PC-3 (cell line): ENCODE measurements at regions not wholly inside any gene's neighbourhood (a gene's known extent, or its start where the extent isn't known, plus 50 kb on each side); places are given as distances from the start of the nearest gene placed in this dataset.

ENCODE experiments used
- ATAC-seq: fragments of 200-7000 bp; cut with Tn5 transposase; 2 replicates; pipeline ENCODE4 v1.9.1; 2020; ENCODE audit warnings: mild to moderate bottlenecking, moderate library complexity
- BruUV-seq: library from RNA; stranded (reverse); fragments of 400-500 nt; replicated peaks from 2 replicates; lab custom pipeline; 2021; lab: Mats Ljungman, UMichigan
- CTCF ChIA-PET: fragments of 300-600 bp; sonication (Branson Sonifier 250); formaldehyde crosslinking; loops from one replicate; lab custom pipeline; 2022; ENCODE audit warnings: antibody characterized with exemption; lab: Charles Lee
- POLR2A ChIA-PET: fragments of 300-600 bp; sonication (Branson Sonifier 250); formaldehyde crosslinking; loops from one replicate; lab custom pipeline; 2022; ENCODE audit warnings: antibody characterized with exemption; ENCODE audit not compliant: unreplicated experiment; lab: Charles Lee
- DNase-seq: peaks from one replicate; pipeline ENCODE4 v3.0.0-alpha.2; 2015
- H2AFZ ChIP-seq: fragments of 300-600 bp; sonication (generic); 2 replicates; pipeline ENCODE4 v1.6.0; 2016; ENCODE audit warnings: antibody characterized with exemption, low read length
- H3F3A ChIP-seq: fragments of 300-600 bp; sonication (generic); one replicate; pipeline ENCODE4 v1.6.0; 2017; ENCODE audit warnings: antibody characterized with exemption, low read length, control low read depth, mild to moderate bottlenecking; ENCODE audit not compliant: unreplicated experiment
- H3K27ac ChIP-seq: fragments of 300-600 bp; sonication (generic); 2 replicates; pipeline ENCODE4 v1.5.1; 2016; ENCODE audit warnings: mild to moderate bottlenecking, low read length
- H3K27me3 ChIP-seq: fragments of 300-600 bp; sonication (generic); 2 replicates; pipeline ENCODE4 v1.6.1; 2016; ENCODE audit warnings: low read length, mixed read lengths
- H3K36me3 ChIP-seq: fragments of 300-600 bp; sonication (generic); 2 replicates; pipeline ENCODE4 v1.6.1; 2016; ENCODE audit warnings: low read depth, mixed run types, low read length, mixed read lengths
- H3K4me1 ChIP-seq: fragments of 300-600 bp; sonication (generic); 2 replicates; pipeline ENCODE4 v1.5.1; 2016; ENCODE audit warnings: low read length; ENCODE audit not compliant: insufficient read depth
- H3K4me2 ChIP-seq: fragments of 300-600 bp; sonication (generic); 2 replicates; pipeline ENCODE4 v1.6.0; 2016; ENCODE audit warnings: low read length
- H3K4me3 ChIP-seq: fragments of 300-600 bp; sonication (generic); 2 replicates; pipeline ENCODE4 v1.5.1; 2016; ENCODE audit warnings: mild to moderate bottlenecking, low read length, mixed read lengths
- H3K79me2 ChIP-seq: fragments of 300-600 bp; sonication (generic); 2 replicates; pipeline ENCODE4 v1.6.1; 2017; ENCODE audit warnings: low read length, mixed read lengths
- H3K9ac ChIP-seq: fragments of 300-600 bp; sonication (generic); 2 replicates; pipeline ENCODE4 v1.6.0; 2016; ENCODE audit warnings: mild to moderate bottlenecking, low read length
- H3K9me2 ChIP-seq: fragments of 300-600 bp; sonication (generic); replicated peaks from 2 replicates; pipeline ENCODE4 v1.6.1; 2016; ENCODE audit warnings: mixed run types, low read length, mixed read lengths
- H3K9me3 ChIP-seq: fragments of 300-600 bp; sonication (generic); 2 replicates; pipeline ENCODE4 v1.6.1; 2016; ENCODE audit warnings: low read length, mixed read lengths
- H4K20me1 ChIP-seq: fragments of 300-600 bp; sonication (generic); 2 replicates; pipeline ENCODE4 v1.6.1; 2016; ENCODE audit warnings: low read length, mixed read lengths
- EZH2 ChIP-seq: fragments of 300-600 bp; sonication (generic); IDR thresholded peaks from one replicate; pipeline ENCODE4 v1.6.1; 2017; ENCODE audit warnings: antibody characterized with exemption, mild to moderate bottlenecking, low read length; ENCODE audit not compliant: unreplicated experiment
- EZH2phosphoT487 ChIP-seq: fragments of 300-600 bp; sonication (generic); IDR thresholded peaks from 2 replicates; pipeline ENCODE4 v1.6.1; 2018; ENCODE audit warnings: mild to moderate bottlenecking, antibody characterized with exemption, low read length, borderline replicate concordance
- intact Hi-C: fragments of 100-400 bp; cut with micrococcal nuclease; formaldehyde crosslinking; loops from 2 replicates; pipeline ENCODE4 v1.9.0; 2023
- TF ChIP-seq, protein P1 (sequence below): fragments of 300-600 bp; sonication (generic); conservative IDR thresholded peaks from 2 replicates; pipeline ENCODE4 v1.5.1; 2017; ENCODE audit warnings: antibody characterized with exemption, low read depth, mild to moderate bottlenecking, low read length

DNA sequence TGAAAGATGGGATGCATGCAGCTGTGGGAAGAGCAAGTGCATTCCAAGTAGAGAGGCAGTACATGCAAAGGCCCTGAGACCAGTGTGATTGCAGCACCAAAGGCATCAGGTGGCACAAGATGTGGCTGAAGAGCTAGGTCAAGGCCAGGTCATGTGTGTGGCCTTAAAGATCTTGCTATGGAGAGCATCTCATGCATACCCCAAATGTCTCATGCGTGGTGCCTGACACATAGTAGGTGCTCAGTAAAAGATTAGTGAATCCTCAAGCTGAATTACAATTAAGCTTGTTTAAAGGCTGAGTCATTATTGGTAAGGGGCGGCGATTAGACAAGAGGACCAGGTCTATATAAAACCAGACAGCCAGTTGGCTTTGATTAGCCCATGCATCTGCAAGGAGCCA lies 336.6 kb downstream of the FGFR2 start:
- ChIA-PET POLR2A (no interaction called here), CTCF (no interaction called here)
- Histone ChIP-seq H3F3A (no peaks in the 10 kb centered on the region), H3K27me3 (peaks cover 7% of the 10 kb centered on the region), H3K79me2 (no peaks in the 10 kb centered on the region), H3K4me2 (no peak overlapping the region), H3K9ac (no peak overlapping the region), H3K9me3 (no peaks in the 10 kb centered on the region), H2AFZ (no peak overlapping the region), H4K20me1 (no peaks in the 10 kb centered on the region), H3K4me1 (no peaks in the 10 kb centered on the region), H3K4me3 (no peak overlapping the region), H3K9me2 (no peaks in the 10 kb centered on the region), H3K27ac (no peak overlapping the region), H3K36me3 (no peaks in the 10 kb centered on the region)
- TF ChIP-seq, protein P1, sequence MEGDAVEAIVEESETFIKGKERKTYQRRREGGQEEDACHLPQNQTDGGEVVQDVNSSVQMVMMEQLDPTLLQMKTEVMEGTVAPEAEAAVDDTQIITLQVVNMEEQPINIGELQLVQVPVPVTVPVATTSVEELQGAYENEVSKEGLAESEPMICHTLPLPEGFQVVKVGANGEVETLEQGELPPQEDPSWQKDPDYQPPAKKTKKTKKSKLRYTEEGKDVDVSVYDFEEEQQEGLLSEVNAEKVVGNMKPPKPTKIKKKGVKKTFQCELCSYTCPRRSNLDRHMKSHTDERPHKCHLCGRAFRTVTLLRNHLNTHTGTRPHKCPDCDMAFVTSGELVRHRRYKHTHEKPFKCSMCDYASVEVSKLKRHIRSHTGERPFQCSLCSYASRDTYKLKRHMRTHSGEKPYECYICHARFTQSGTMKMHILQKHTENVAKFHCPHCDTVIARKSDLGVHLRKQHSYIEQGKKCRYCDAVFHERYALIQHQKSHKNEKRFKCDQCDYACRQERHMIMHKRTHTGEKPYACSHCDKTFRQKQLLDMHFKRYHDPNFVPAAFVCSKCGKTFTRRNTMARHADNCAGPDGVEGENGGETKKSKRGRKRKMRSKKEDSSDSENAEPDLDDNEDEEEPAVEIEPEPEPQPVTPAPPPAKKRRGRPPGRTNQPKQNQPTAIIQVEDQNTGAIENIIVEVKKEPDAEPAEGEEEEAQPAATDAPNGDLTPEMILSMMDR: no peak
- TF ChIP-seq EZH2phosphoT487: no peak
- intact Hi-C loops: no loop called here
- ATAC-seq: no peak
- no peak for DNase-seq
- BruUV-seq: no TSS peak

DNA sequence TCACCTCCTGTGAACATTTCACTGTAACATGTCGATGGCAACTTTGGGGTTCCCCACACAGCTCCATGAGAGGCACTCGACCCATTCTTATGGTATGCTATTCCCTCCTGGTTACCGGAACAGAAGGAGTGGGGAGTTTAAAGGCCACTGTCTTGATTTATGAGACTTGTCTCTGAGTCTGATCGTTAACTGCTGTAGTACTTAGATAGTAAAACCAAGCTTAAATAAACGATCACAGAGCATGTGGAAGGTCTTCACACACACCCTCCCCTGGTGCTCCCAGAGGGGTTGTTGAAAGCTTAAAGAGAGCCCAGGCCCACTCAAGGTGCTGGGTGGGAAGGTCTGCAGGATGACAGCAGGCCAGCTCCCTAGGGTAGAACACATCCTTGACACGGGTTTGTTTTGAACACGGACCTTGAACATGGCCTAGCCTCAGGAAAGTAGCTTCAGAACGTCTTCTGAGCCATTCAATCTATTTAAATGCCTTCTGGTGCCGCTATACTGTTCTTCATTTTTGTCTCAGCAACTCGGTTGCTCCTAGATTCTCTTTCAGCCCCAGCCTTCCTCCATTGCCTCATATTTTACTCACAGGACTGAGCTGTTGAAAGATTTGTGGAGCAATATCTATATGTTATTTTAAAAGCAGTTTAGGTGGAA lies 335.3 kb downstream of the FGFR2 start:
- no peak overlapping the region for H3K4me2 ChIP-seq
- intact Hi-C loops: no loop called here
- TF ChIP-seq EZH2 (no peak), EZH2phosphoT487 (no peak)
- TF ChIP-seq, protein P1: no peak
- H4K20me1 ChIP-seq: no peaks in the 10 kb centered on the region
- H3F3A ChIP-seq: no peaks in the 10 kb centered on the region
- POLR2A ChIA-PET: no interaction called here
- H3K9ac ChIP-seq: no peak overlapping the region
- no peaks in the 10 kb centered on the region for H3K4me1 ChIP-seq
- ATAC-seq (no peak), DNase-seq (no peak)
- no TSS peak for BruUV-seq
- peaks cover 15% of the 10 kb centered on the region for H3K27me3 ChIP-seq
- no peak overlapping the region for H2AFZ ChIP-seq
- H3K79me2 ChIP-seq: no peaks in the 10 kb centered on the region
- no peak overlapping the region for H3K4me3 ChIP-seq
- CTCF ChIA-PET: no interaction called here
- H3K27ac ChIP-seq: no peak overlapping the region
- H3K36me3 ChIP-seq: no peaks in the 10 kb centered on the region
- no peaks in the 10 kb centered on the region for H3K9me3 ChIP-seq
- no peaks in the 10 kb centered on the region for H3K9me2 ChIP-seq

DNA sequence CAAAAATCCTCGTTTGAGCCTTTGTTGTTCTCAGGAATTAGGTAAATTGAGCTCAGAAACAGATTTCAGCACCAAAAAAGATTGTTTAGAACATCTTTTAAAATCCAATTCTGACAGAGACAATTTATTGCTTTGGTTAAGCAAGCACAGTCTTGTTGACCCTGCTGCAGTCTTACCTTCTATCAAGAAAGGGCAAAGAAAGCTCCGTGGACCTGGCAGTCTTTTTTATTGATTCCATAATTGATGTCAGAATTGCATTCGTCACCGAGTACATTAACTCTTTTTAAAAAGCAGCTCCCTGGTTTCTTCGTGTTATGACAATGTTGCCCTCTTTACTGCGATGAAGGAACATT lies 334.8 kb downstream of the FGFR2 start:
- ChIA-PET CTCF (no interaction called here), POLR2A (no interaction called here)
- ATAC-seq: no peak

More for the DNA sequence above, 334.8 kb downstream of the FGFR2 start:
- BruUV-seq: no TSS peak
- H4K20me1 ChIP-seq: no peaks in the 10 kb centered on the region
- H2AFZ ChIP-seq: no peak overlapping the region
- no peaks in the 10 kb centered on the region for H3K9me2 ChIP-seq
- no peaks in the 10 kb centered on the region for H3K4me1 ChIP-seq
- no peak overlapping the region for H3K4me3 ChIP-seq
- peaks cover 16% of the 10 kb centered on the region for H3K27me3 ChIP-seq
- TF ChIP-seq EZH2 (no peak), EZH2phosphoT487 (no peak)
- TF ChIP-seq, protein P1: no peak
- H3K4me2 ChIP-seq: no peak overlapping the region
- H3K79me2 ChIP-seq: no peaks in the 10 kb centered on the region
- no peak overlapping the region for H3K9ac ChIP-seq
- intact Hi-C loops: no loop called here
- H3K36me3 ChIP-seq: no peaks in the 10 kb centered on the region
- no peak for DNase-seq
- H3K27ac ChIP-seq: no peak overlapping the region
- H3K9me3 ChIP-seq: no peaks in the 10 kb centered on the region
- H3F3A ChIP-seq: no peaks in the 10 kb centered on the region
